Upper lobe of left lung (tissue), 4 donors: ENCODE measurements at regions not wholly inside any gene's neighbourhood (a gene's known extent, or its start where the extent isn't known, plus 50 kb on each side); places are given as distances from the start of the nearest gene placed in this dataset.

Experiments used
- CTCF ChIP-seq, 6 experiments: fragments of 450-650 bp in 4 of 6; fragments of 200-600 bp in 2 of 6; sonication (generic) in 2 of 6; IDR thresholded peaks; one replicate each; pipeline ENCODE4 v1.5.1; 2016 to 2019; ENCODE audit warnings: antibody characterized with exemption in 6 of 6
- EP300 ChIP-seq, 4 donors: sonication (generic); formaldehyde crosslinking; IDR thresholded peaks; one replicate each; pipeline ENCODE4 v1.5.1; 2017; ENCODE audit warnings: antibody characterized with exemption in 4 of 4, control low read depth in 2 of 4
- POLR2A ChIP-seq, 4 donors: fragments of 450-650 bp; IDR thresholded peaks; one replicate each; pipeline ENCODE4 v1.5.1; 2016 to 2017; ENCODE audit warnings: antibody characterized with exemption in 4 of 4, mild to moderate bottlenecking in 2 of 4
- POLR2AphosphoS5 ChIP-seq, 2 donors: sonication (generic); formaldehyde crosslinking; IDR thresholded peaks; one replicate each; pipeline ENCODE4 v1.5.1; 2017; ENCODE audit warnings: antibody characterized with exemption in 2 of 2

GRCh38 chr1:73611681-73612080 lies 586.3 kb downstream of the LRRIQ3 start:
- no peak for TF ChIP-seq CTCF (IDR thresholded peaks at IDR 0.05)
- TF ChIP-seq POLR2A (IDR thresholded peaks at IDR 0.05): no peak
- no peak for TF ChIP-seq EP300 (IDR thresholded peaks at IDR 0.05)
- no peak for TF ChIP-seq POLR2AphosphoS5 (IDR thresholded peaks at IDR 0.05)
